ENCODE measurements at regions not wholly inside any gene's neighbourhood (a gene's known extent, or its start where the extent isn't known, plus 50 kb on each side); places are given as distances from the start of the nearest gene placed in this dataset.

GRCh38 chr1:204771358-204771757, 85.8 kb upstream of the LRRN2 start:
- no peak overlapping the region for H3K4me3 ChIP-seq (ENCODE audit: control extremely low read depth in 1 of 5, extremely low read depth in 1 of 5, insufficient read depth in 1 of 5, low read depth in 2 of 5, low read length in 4 of 5)
- peaks cover 0 to 16% (median 8%) of the 10 kb centered on the region in 4 experiments for H3K27me3 ChIP-seq (replicated peaks in 1 of 4; ENCODE audit: control extremely low read depth in 1 of 4, control insufficient read depth in 3 of 4, insufficient read depth in 4 of 4, low read length in 3 of 4)
- Mint-ChIP-seq H3K27ac (no peak overlapping the region), H3K9me3 (ENCODE audit: insufficient read depth) (no peaks in the 10 kb centered on the region), H3K4me1 (no peaks in the 10 kb centered on the region), H3K27me3 (peaks cover 41% of the 10 kb centered on the region), H3K4me3 (no peak overlapping the region)
- no peak overlapping the region for H2AFZ ChIP-seq (ENCODE audit: insufficient read depth, low read depth, low read length, poor library complexity, severe bottlenecking)
- H4K20me1 ChIP-seq (ENCODE audit: control insufficient read depth, insufficient read depth, low read length, poor library complexity, severe bottlenecking), result no peaks in the 10 kb centered on the region
- ChIA-PET CTCF (interaction anchor here (1.2 to 2.1 kb wide), 3 partner anchors 36 to 206 kb away, joined by 4 to 7 read pairs (median 5); no protein-coding TSS in a partner anchor), POLR2A (no interaction called here)
- H3K27ac ChIP-seq (ENCODE audit: low read length in 2 of 2), result no peak overlapping the region
- no peak overlapping the region for H3K9ac ChIP-seq (ENCODE audit: low read length)
- no peak for ATAC-seq (ENCODE audit: low read depth)
- no peak overlapping the region for H3K4me2 ChIP-seq (replicated peaks; ENCODE audit: low read depth, low read length, poor library complexity, severe bottlenecking)
- no peaks in the 10 kb centered on the region for H3K79me2 ChIP-seq (ENCODE audit: control insufficient read depth, insufficient read depth, low read length)
- 80% methylated on average over 1 of the region's 7 CpGs for WGBS (ENCODE audit: insufficient coverage)
- intact Hi-C loops (cut with micrococcal nuclease), result no loop called here
- no peaks in the 10 kb centered on the region for H3K4me1 ChIP-seq (ENCODE audit: control insufficient read depth in 2 of 2, insufficient read depth in 2 of 2, low read length in 2 of 2)
- DNase-seq, result no peak
- TF ChIP-seq CTCF (IDR thresholded peaks at IDR 0.05) (no peak), EZH2 (IDR thresholded peaks at IDR 0.05; ENCODE audit: borderline replicate concordance, insufficient read depth, low read depth, low read length, poor library complexity, severe bottlenecking) (no peak)
- no peaks in the 10 kb centered on the region for H3K9me3 ChIP-seq (ENCODE audit: control extremely low read depth in 1 of 3, control insufficient read depth in 2 of 3, insufficient read depth in 1 of 3, low read length in 2 of 3)
- H3K36me3 ChIP-seq (replicated peaks in 1 of 2; ENCODE audit: control extremely low read depth in 1 of 2, control insufficient read depth in 1 of 2, extremely low read depth in 1 of 2, insufficient read depth in 2 of 2, low read length in 1 of 2), result no peaks in the 10 kb centered on the region

GRCh38 chr1:204773246-204773645, 87.7 kb upstream of the LRRN2 start:
- no peaks in the 10 kb centered on the region for H3K36me3 ChIP-seq (replicated peaks in 1 of 2; ENCODE audit: control extremely low read depth in 1 of 2, control insufficient read depth in 1 of 2, extremely low read depth in 1 of 2, insufficient read depth in 2 of 2, low read length in 1 of 2)
- H3K9ac ChIP-seq (ENCODE audit: low read length), result no peak overlapping the region
- Mint-ChIP-seq H3K4me1 (no peaks in the 10 kb centered on the region), H3K27ac (no peak overlapping the region), H3K27me3 (peaks cover 33% of the 10 kb centered on the region), H3K9me3 (ENCODE audit: insufficient read depth) (no peaks in the 10 kb centered on the region), H3K4me3 (no peak overlapping the region)
- H3K4me1 ChIP-seq (ENCODE audit: control insufficient read depth in 2 of 2, insufficient read depth in 2 of 2, low read length in 2 of 2), result no peaks in the 10 kb centered on the region
- H3K27me3 ChIP-seq (replicated peaks in 1 of 4; ENCODE audit: control extremely low read depth in 1 of 4, control insufficient read depth in 3 of 4, insufficient read depth in 4 of 4, low read length in 3 of 4), result peaks cover 0 to 16% (median 8%) of the 10 kb centered on the region in 4 experiments
- TF ChIP-seq CTCF (IDR thresholded peaks at IDR 0.05) (no peak), EZH2 (IDR thresholded peaks at IDR 0.05; ENCODE audit: borderline replicate concordance, insufficient read depth, low read depth, low read length, poor library complexity, severe bottlenecking) (no peak)
- H2AFZ ChIP-seq (ENCODE audit: insufficient read depth, low read depth, low read length, poor library complexity, severe bottlenecking), result no peak overlapping the region
- no peak for ATAC-seq (ENCODE audit: low read depth)
- H3K4me3 ChIP-seq (ENCODE audit: control extremely low read depth in 1 of 5, extremely low read depth in 1 of 5, insufficient read depth in 1 of 5, low read depth in 2 of 5, low read length in 4 of 5), result no peak overlapping the region
- H3K4me2 ChIP-seq (replicated peaks; ENCODE audit: low read depth, low read length, poor library complexity, severe bottlenecking), result no peak overlapping the region
- H4K20me1 ChIP-seq (ENCODE audit: control insufficient read depth, insufficient read depth, low read length, poor library complexity, severe bottlenecking), result no peaks in the 10 kb centered on the region
- no peak for DNase-seq
- intact Hi-C loops (cut with micrococcal nuclease), result no loop called here
- H3K27ac ChIP-seq (ENCODE audit: low read length in 2 of 2), result no peak overlapping the region
- CTCF ChIA-PET, result interaction anchor here (1.0 to 1.3 kb wide), 2 partner anchors 9 to 19 kb away, joined by 3 to 4 read pairs; no protein-coding TSS in a partner anchor
- H3K79me2 ChIP-seq (ENCODE audit: control insufficient read depth, insufficient read depth, low read length), result no peaks in the 10 kb centered on the region
- POLR2A ChIA-PET, result no interaction called here
- no peaks in the 10 kb centered on the region for H3K9me3 ChIP-seq (ENCODE audit: control extremely low read depth in 1 of 3, control insufficient read depth in 2 of 3, insufficient read depth in 1 of 3, low read length in 2 of 3)
- 60% methylated on average over 1 of the region's 1 CpG for WGBS (ENCODE audit: insufficient coverage)

Measured in B cell (primary cell).